Activated naive CD4-positive, alpha-beta T cell (primary cell): ENCODE measurements at regions not wholly inside any gene's neighbourhood (a gene's known extent, or its start where the extent isn't known, plus 50 kb on each side); places are given as distances from the start of the nearest gene placed in this dataset.

Source experiments
- DNase-seq, 4 experiments: peaks; one replicate each; lab custom pipeline; 2025; lab: John Stamatoyannopoulos, UW

- DNase-seq: no peak
Measured at GRCh38 chr4:19406789-19407188, 844.9 kb upstream of the SLIT2 start.

GRCh38 chr4:19403786-19404370 is 847.8 kb upstream of the SLIT2 start:
- DNase-seq: no peak

GRCh38 chr4:19402581-19403065 is 849.1 kb upstream of the SLIT2 start:
- no peak for DNase-seq

- no peak for DNase-seq
Measured at GRCh38 chr4:19401301-19402080, 850.2 kb upstream of the SLIT2 start.

GRCh38 chr4:19400820-19401219 is 850.9 kb upstream of the SLIT2 start:
- DNase-seq: no peak

GRCh38 chr4:19399001-19399400 is 852.7 kb upstream of the SLIT2 start:
- no peak for DNase-seq

- DNase-seq: no peak
Measured at GRCh38 chr4:19386786-19387185, 864.9 kb upstream of the SLIT2 start.

- DNase-seq: no peak
Measured at GRCh38 chr4:19382993-19383756, 868.5 kb upstream of the SLIT2 start.

GRCh38 chr4:19381068-19381467 is 870.6 kb upstream of the SLIT2 start:
- no peak for DNase-seq

GRCh38 chr4:19380600-19380999 is 871.1 kb upstream of the SLIT2 start:
- DNase-seq: no peak

GRCh38 chr4:19379191-19379708 is 872.5 kb upstream of the SLIT2 start:
- no peak for DNase-seq

GRCh38 chr4:19375931-19376330 is 875.8 kb upstream of the SLIT2 start:
- no peak for DNase-seq

- no peak for DNase-seq
Measured at GRCh38 chr4:19375136-19375804, 876.4 kb upstream of the SLIT2 start.

GRCh38 chr4:19372390-19372789 is 879.3 kb upstream of the SLIT2 start:
- no peak for DNase-seq

- no peak for DNase-seq
Measured at GRCh38 chr4:19368800-19369199, 882.9 kb upstream of the SLIT2 start.

- no peak for DNase-seq
Measured at GRCh38 chr4:19366916-19367315, 884.8 kb upstream of the SLIT2 start.

GRCh38 chr4:19358015-19358414 is 893.7 kb upstream of the SLIT2 start:
- DNase-seq: no peak

- DNase-seq: no peak
Measured at GRCh38 chr4:19349416-19349815, 902.3 kb upstream of the SLIT2 start.

- DNase-seq: no peak
Measured at GRCh38 chr4:19348746-19349145, 903.0 kb upstream of the SLIT2 start.

GRCh38 chr4:19346636-19347035 is 905.1 kb upstream of the SLIT2 start:
- DNase-seq: no peak

- no peak for DNase-seq
Measured at GRCh38 chr4:19329631-19330030, 922.1 kb upstream of the SLIT2 start.

- no peak for DNase-seq
Measured at GRCh38 chr4:19329077-19329476, 922.6 kb upstream of the SLIT2 start.
